Hematopoietic multipotent progenitor cell treated with erythropoietin and hydrocortisone succinate and interleukin-3 and kit ligand, for 6 days (in vitro differentiated cells): ENCODE measurements at regions not wholly inside any gene's neighbourhood (a gene's known extent, or its start where the extent isn't known, plus 50 kb on each side); places are given as distances from the start of the nearest gene placed in this dataset.

Experiments used
- DNase-seq: peaks from one replicate; pipeline ENCODE4 v3.0.0-alpha.2; 2015

DNA sequence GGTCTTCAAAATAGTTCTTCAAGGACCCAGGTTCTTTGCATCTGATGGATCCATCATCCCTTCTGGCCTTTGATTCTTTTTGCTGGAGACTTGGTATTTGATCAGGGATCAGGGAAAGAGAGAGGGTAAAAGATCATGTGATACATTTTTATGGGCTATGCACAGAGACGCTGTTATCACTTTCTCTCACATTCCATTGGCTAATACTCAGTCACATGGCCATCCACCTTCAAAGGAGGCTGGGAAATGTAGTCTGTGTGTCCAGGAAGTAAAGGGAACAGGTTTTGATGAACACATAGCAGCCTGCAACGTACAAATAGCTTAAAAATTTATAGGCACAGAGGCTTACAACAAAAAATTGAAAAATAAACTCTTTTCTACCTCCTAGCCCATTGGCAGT, 629.6 kb upstream of the FANCL start:
- DNase-seq = peak; percentile 7

- no peak for DNase-seq
Measured at GRCh38 chr2:58866946-58867345, 625.8 kb upstream of the FANCL start.

- no peak for DNase-seq
Measured at GRCh38 chr2:58866527-58866926, 625.4 kb upstream of the FANCL start.

- no peak for DNase-seq
Measured at GRCh38 chr2:58866040-58866439, 624.9 kb upstream of the FANCL start.

GRCh38 chr2:58865436-58865835, 624.3 kb upstream of the FANCL start:
- no peak for DNase-seq

GRCh38 chr2:58862244-58862643, 621.1 kb upstream of the FANCL start:
- no peak for DNase-seq

GRCh38 chr2:58860586-58860985, 619.5 kb upstream of the FANCL start:
- DNase-seq = no peak

GRCh38 chr2:58856100-58856499, 615.0 kb upstream of the FANCL start:
- no peak for DNase-seq

DNA sequence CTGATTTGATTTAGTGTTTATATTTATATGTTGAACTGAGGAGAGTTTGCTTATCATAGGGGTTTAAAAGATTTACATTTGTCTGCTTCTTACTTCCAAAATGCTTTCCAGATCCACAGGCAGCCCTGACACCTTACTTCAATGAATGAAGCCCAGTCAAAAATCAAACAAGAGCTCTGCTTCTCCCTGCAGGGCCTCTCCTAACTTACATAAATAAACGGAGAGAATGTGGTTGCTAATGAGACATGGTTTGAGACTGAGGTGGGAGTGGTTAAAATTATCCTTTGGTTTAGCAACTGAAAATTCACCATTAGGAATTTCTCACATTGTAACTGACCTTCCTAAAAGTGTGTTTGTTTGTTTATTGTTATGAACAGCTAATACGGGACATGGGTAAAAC, 612.3 kb upstream of the FANCL start:
- DNase-seq = no peak

GRCh38 chr2:58852905-58853304, 611.8 kb upstream of the FANCL start:
- no peak for DNase-seq

- DNase-seq = no peak
Measured at GRCh38 chr2:58852243-58852642, 611.1 kb upstream of the FANCL start.

- DNase-seq = no peak
Measured at GRCh38 chr2:58851598-58851997, 610.5 kb upstream of the FANCL start.

GRCh38 chr2:58845011-58845410, 603.9 kb upstream of the FANCL start:
- DNase-seq = no peak

DNA sequence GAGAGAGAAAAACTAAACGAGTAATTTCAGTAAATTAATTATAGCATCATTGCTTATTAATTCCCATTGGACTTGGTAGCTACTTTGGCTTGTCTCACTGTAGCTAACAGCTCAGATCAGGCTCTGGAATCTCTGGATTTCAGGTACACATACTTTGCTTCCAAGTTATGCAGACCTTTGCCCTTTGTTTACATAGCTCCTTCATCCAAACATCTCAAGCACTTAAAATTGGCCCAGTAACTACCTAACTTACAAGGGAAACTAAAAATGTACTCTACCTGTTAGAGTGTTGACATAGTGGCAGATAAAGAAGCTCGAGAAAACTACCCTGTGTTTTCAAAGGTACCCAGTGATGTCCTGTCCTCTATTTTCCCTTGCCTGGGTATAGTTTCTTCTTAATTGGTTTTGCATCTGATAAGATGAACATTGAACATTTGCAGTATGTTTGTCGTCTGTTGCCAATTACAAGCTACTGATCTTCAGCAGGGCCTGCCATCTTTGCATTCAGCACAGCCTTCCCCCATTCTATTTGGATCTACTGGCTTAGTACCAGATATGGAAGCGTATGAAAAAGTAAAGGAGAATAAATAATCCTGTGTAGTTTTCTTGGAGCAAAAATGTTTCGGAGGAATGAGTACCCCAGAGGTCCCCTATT, 601.5 kb upstream of the FANCL start:
- DNase-seq = no peak

DNA sequence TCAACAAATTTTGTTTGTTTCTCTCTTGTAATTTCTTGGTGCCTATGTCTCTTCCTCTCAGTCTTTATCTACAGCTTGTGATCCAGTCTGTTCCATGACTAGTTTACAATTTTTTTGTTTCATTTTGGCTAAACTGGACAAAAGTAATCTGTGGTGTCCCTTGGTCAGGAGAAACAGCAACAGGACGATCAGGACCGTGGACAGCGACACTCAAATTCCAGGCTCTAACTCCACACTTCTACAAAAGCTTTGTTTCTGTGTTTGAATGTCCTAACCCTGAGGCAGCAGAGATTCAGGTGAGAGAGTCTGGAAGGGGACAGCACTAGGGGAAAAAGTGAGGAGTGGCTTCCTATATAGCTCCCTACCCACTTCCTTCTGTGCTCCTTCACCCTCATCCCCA, 593.3 kb upstream of the FANCL start:
- peak; percentile 64 for DNase-seq

DNA sequence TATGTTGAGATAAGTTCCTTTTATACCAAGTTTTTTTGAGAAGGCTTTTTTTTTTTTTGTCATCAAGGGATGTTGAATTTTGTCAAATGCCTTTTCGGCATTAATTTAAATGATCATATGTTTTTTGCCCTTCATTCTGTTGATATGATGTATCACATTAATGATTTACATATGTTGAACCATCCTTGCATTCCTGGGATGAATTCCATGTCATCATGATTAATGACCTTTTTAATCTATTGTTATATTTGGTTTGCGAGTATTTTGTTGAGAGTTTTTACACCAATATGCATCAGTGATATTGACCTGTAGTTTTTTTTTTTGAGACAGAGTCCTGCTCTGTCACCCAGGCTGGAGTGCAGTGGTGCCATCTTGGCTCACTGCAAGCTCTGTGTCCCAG, 585.7 kb upstream of the FANCL start:
- DNase-seq = no peak

- DNase-seq = no peak
Measured at GRCh38 chr2:58812771-58813344, 571.7 kb upstream of the FANCL start.

DNA sequence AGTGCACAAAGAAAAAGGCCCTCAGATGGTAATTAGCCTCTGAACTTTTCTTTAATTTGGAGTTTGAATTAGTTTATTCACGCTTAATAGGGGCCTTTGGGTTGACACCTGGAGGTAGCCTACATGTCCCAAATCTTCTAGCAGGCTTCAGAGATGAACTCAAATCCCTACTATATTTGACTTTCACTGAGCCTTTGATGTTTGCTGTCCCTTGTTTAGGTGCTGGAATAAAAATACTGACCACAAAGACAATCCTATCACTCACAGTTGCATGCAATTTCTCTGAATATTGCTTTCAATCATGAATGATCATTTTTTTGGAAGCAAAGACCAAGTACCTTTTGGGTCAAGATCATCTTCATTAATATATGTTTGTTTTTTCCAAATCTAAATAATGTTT, 564.0 kb upstream of the FANCL start:
- no peak for DNase-seq

DNA sequence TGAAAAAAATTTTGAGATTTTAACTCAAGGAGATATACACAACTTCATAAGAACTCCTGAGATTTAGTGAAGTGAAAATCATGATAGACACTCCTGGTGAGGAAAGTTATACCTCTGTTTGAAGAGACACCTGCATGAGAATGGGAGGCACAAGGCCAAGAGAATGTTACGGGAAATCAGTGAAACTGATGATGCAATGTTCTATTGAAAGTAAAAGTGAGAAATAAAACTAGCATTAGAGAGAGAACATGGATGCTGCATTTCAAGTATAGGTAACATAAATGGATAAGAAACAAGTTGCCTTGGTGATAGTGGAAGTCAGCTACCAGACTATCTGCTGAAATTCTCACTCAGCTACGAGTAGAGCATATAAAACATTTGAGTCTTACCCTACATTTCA, 562.1 kb upstream of the FANCL start:
- no peak for DNase-seq

GRCh38 chr2:58800881-58801280, 559.8 kb upstream of the FANCL start:
- no peak for DNase-seq

- no peak for DNase-seq
Measured at GRCh38 chr2:58798676-58799208, 557.6 kb upstream of the FANCL start.

DNA sequence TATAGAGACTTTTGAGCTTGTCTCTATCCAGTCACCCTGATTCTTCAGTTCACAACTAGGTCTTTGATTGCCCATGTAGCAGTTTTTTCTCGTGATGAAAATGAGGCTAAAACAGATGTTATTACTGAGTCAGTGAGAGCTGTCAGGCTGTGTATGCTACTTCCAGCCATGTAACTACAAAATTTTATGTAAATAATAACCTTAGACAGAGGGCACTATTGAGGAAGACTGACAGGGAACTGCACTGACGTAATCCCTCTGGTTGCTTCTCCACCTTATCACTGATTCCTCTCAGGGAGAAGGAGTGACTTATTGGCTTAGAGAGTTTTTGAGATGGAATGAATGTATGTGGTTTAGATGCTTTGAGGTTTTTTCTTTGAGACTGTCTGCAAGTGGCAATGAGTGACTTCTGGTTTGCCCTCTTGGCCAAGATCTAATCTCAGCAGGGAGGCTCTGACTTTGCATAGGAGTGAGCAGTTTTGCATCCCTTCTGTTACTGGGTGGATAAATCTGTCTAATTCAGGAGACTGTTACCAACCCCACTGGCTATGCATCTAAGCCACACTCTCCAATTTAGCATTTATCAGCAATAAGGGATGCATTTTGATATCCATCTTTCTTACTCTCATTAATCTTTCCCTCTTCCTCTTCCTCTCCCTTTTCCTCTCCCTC, 555.2 kb upstream of the FANCL start:
- peak; percentile 23 for DNase-seq

GRCh38 chr2:58794916-58795315, 553.8 kb upstream of the FANCL start:
- no peak for DNase-seq

- DNase-seq = no peak
Measured at GRCh38 chr2:58794103-58794502, 553.0 kb upstream of the FANCL start.
